SK-N-SH (cell line): ENCODE measurements at regions not wholly inside any gene's neighbourhood (a gene's known extent, or its start where the extent isn't known, plus 50 kb on each side); places are given as distances from the start of the nearest gene placed in this dataset.

ENCODE experiments used
- CTCF ChIA-PET: fragments of 300-600, 350-600 bp; formaldehyde crosslinking; extraction: SDS; loops from one replicate; lab custom pipeline; 2021; lab: Yijun Ruan, JAX
- POLR2A ChIA-PET: fragments of 350-600 bp; sonication (Branson Sonifier 250); formaldehyde crosslinking; extraction: SDS; loops from one replicate; lab custom pipeline; 2020; ENCODE audit warnings: antibody characterized with exemption, inconsistent platforms; lab: Yijun Ruan, JAX
- DNase-seq: peaks from one replicate; pipeline ENCODE4 v3.0.0; 2012
- H2AFZ ChIP-seq: fragments of 200-600 bp; sonication (generic); 2 replicates; pipeline ENCODE4 v1.8.1; 2016; ENCODE audit warnings: antibody characterized with exemption, mild to moderate bottlenecking, low read depth
- H3F3A ChIP-seq: fragments of 200-600 bp; sonication (generic); replicated peaks from 2 replicates; pipeline ENCODE3; 2016; ENCODE audit warnings: antibody characterized with exemption, mild to moderate bottlenecking; ENCODE audit not compliant: insufficient read depth
- H3K27ac ChIP-seq, 2 experiments: fragments of 200-500 bp in 1 of 2; fragments of 200-600 bp in 1 of 2; sonication (Bioruptor generic) in 1 of 2; sonication (generic), shearing (Covaris generic) in 1 of 2; 2 replicates each; pipeline versions ENCODE4 v1.5.1 to v1.6.1; 2014 to 2016; ENCODE audit warnings: low read depth in 2 of 2, inconsistent platforms in 1 of 2, low read length in 1 of 2, mild to moderate bottlenecking in 1 of 2, mixed read lengths in 1 of 2
- H3K27me3 ChIP-seq: fragments of 200-600 bp; sonication (generic), shearing (Covaris generic); 2 replicates; pipeline ENCODE4 v1.6.1; 2016; ENCODE audit warnings: mixed run types; ENCODE audit not compliant: insufficient read depth
- H3K36me3 ChIP-seq, 2 experiments: fragments of 200-500 bp in 1 of 2; fragments of 200-600 bp in 1 of 2; sonication (Bioruptor generic) in 1 of 2; sonication (generic) in 1 of 2; replicated peaks in 1 of 2; 2 replicates each; pipeline versions ENCODE3 to v1.5.1; 2014 to 2016; ENCODE audit warnings: low read length in 1 of 2, mild to moderate bottlenecking in 1 of 2; ENCODE audit not compliant: insufficient read depth in 2 of 2, control insufficient read depth in 1 of 2
- H3K4me1 ChIP-seq, 2 experiments: fragments of 200-500 bp in 1 of 2; fragments of 200-600 bp in 1 of 2; sonication (Bioruptor generic) in 1 of 2; sonication (generic), shearing (Covaris generic) in 1 of 2; 2 replicates each; pipeline versions ENCODE4 v1.5.1 to v1.6.1; 2014 to 2016; ENCODE audit warnings: low read depth in 1 of 2, low read length in 1 of 2, mixed run types in 1 of 2; ENCODE audit not compliant: insufficient read depth in 2 of 2, control insufficient read depth in 1 of 2
- H3K4me2 ChIP-seq: fragments of 200-600 bp; sonication (generic), shearing (Covaris generic); 2 replicates; pipeline ENCODE4 v1.6.1; 2017; ENCODE audit warnings: mixed run types
- H3K4me3 ChIP-seq, 2 experiments: fragments of 200-500 bp in 1 of 2; fragments of 200-600 bp in 1 of 2; sonication (Bioruptor generic) in 1 of 2; sonication (generic), shearing (Covaris generic) in 1 of 2; 2 replicates each; pipeline versions ENCODE4 v1.5.1 to v1.8.1; 2014 to 2016; ENCODE audit warnings: low read depth in 2 of 2, inconsistent platforms in 1 of 2, low read length in 1 of 2, mild to moderate bottlenecking in 1 of 2, mixed read lengths in 1 of 2, moderate library complexity in 1 of 2
- H3K79me2 ChIP-seq: fragments of 200-600 bp; sonication (generic); 2 replicates; pipeline ENCODE4 v1.8.1; 2017; ENCODE audit warnings: mild to moderate bottlenecking; ENCODE audit not compliant: insufficient read depth
- H3K9ac ChIP-seq: fragments of 200-600 bp; sonication (generic); 2 replicates; pipeline ENCODE4 v1.6.1; 2017; ENCODE audit warnings: mixed run types
- H3K9me2 ChIP-seq: fragments of 200-600 bp; sonication (generic); 2 replicates; pipeline ENCODE4 v1.6.1; 2017; ENCODE audit warnings: mixed run types
- H3K9me3 ChIP-seq: fragments of 200-600 bp; sonication (generic); 2 replicates; pipeline ENCODE4 v1.6.1; 2017; ENCODE audit warnings: mixed run types, mild to moderate bottlenecking, moderate library complexity
- H4K20me1 ChIP-seq: fragments of 200-600 bp; sonication (generic); 2 replicates; pipeline ENCODE4 v1.6.1; 2017; ENCODE audit warnings: mild to moderate bottlenecking, mixed run types; ENCODE audit not compliant: insufficient read depth
- CTCF ChIP-seq: fragments of 200-600 bp; sonication (generic); IDR thresholded peaks from 2 replicates; pipeline ENCODE4 v1.6.1; 2017; ENCODE audit warnings: antibody characterized with exemption, mild to moderate bottlenecking, moderate library complexity
- ELF1 ChIP-seq: IDR thresholded peaks from 2 replicates; pipeline ENCODE4 v1.4.0; 2012
- EZH2phosphoT487 ChIP-seq: fragments of 200-600 bp; sonication (generic); IDR thresholded peaks from 2 replicates; pipeline ENCODE4 v1.6.1; 2017; ENCODE audit warnings: low read depth, mixed run types, mild to moderate bottlenecking, antibody characterized with exemption, moderate library complexity, borderline replicate concordance
- FOSL2 ChIP-seq: IDR thresholded peaks from 2 replicates; pipeline ENCODE4 v1.4.0; 2012; ENCODE audit warnings: low read depth, mild to moderate bottlenecking, moderate library complexity, borderline replicate concordance
- FOXJ3 ChIP-seq: sonication (generic); formaldehyde crosslinking; IDR thresholded peaks from 2 replicates; pipeline ENCODE4 v1.5.1; 2020; ENCODE audit warnings: mild to moderate bottlenecking, missing genetic modification reagents
- FOXM1 ChIP-seq: IDR thresholded peaks from 2 replicates; pipeline ENCODE4 v1.4.0; 2012; ENCODE audit warnings: low read depth, mild to moderate bottlenecking
- GABPA ChIP-seq: IDR thresholded peaks from 2 replicates; pipeline ENCODE4 v1.4.0; 2012; ENCODE audit warnings: low read depth, mild to moderate bottlenecking
- GATA2 ChIP-seq: sonication (generic); formaldehyde crosslinking; IDR thresholded peaks from 2 replicates; pipeline ENCODE4 v1.5.0; 2020; ENCODE audit warnings: mild to moderate bottlenecking, missing genetic modification reagents
- JUND ChIP-seq: IDR thresholded peaks from 2 replicates; pipeline ENCODE4 v1.4.0; 2012
- MAX ChIP-seq: IDR thresholded peaks from 2 replicates; pipeline ENCODE4 v1.4.0; 2012; ENCODE audit warnings: low read depth
- MXI1 ChIP-seq: IDR thresholded peaks from 2 replicates; pipeline ENCODE4 v1.6.1; 2012; ENCODE audit warnings: mild to moderate bottlenecking, low read depth, low read length, improper control_type of control experiment
- POLR2AphosphoS5 ChIP-seq: IDR thresholded peaks from 2 replicates; pipeline ENCODE4 v1.6.1; 2012; ENCODE audit warnings: low read depth, low read length
- RAD21 ChIP-seq: IDR thresholded peaks from 2 replicates; pipeline ENCODE4 v1.6.1; 2012; ENCODE audit warnings: mild to moderate bottlenecking, low read length
- RXRA ChIP-seq: IDR thresholded peaks from 2 replicates; pipeline ENCODE4 v1.4.0; 2012; ENCODE audit warnings: low read depth, mild to moderate bottlenecking, borderline replicate concordance
- TAF1 ChIP-seq: IDR thresholded peaks from 2 replicates; pipeline ENCODE4 v1.6.1; 2012; ENCODE audit warnings: low read depth, mild to moderate bottlenecking, low read length, moderate library complexity, borderline replicate concordance
- TCF12 ChIP-seq: IDR thresholded peaks from 2 replicates; pipeline ENCODE4 v1.4.0; 2012
- TEAD4 ChIP-seq: IDR thresholded peaks from 2 replicates; pipeline ENCODE4 v1.4.0; 2012; ENCODE audit warnings: mild to moderate bottlenecking, borderline replicate concordance; ENCODE audit not compliant: insufficient read depth
- ZBTB33 ChIP-seq: IDR thresholded peaks from 2 replicates; pipeline ENCODE4 v1.4.0; 2012; ENCODE audit warnings: low read depth, borderline replicate concordance
- WGBS: methylation state at CpG from one replicate; pipeline ENCODE4 v1.1.6; 2017; ENCODE audit warnings: low lambda C conversion rate; 5-methylcytosine and 5-hydroxymethylcytosine counted together

- no peaks in the 10 kb centered on the region for H3K36me3 ChIP-seq
- H3F3A ChIP-seq, result no peaks in the 10 kb centered on the region
- CTCF ChIA-PET, result no interaction called here
- no peaks in the 10 kb centered on the region for H3K9me2 ChIP-seq
- H3K27ac ChIP-seq, result no peak overlapping the region
- no peak overlapping the region for H3K4me2 ChIP-seq
- H3K27me3 ChIP-seq, result no peaks in the 10 kb centered on the region
- H3K9me3 ChIP-seq, result no peaks in the 10 kb centered on the region
- H3K9ac ChIP-seq, result no peak overlapping the region
- TF ChIP-seq EZH2phosphoT487, result no peak
- TF ChIP-seq FOXM1, result no peak
- no peak for TF ChIP-seq FOXJ3 (CRISPR knock-in tag)
- no peak for TF ChIP-seq MXI1
- TF ChIP-seq ELF1, result no peak
- TF ChIP-seq MAX, result no peak
- no peak for TF ChIP-seq RAD21
- TF ChIP-seq GATA2 (CRISPR knock-in tag), result no peak
- no peak for TF ChIP-seq POLR2AphosphoS5
- TF ChIP-seq FOSL2, result no peak
- no peak for TF ChIP-seq TEAD4
- TF ChIP-seq RXRA, result no peak
- no peak for TF ChIP-seq TAF1
- no peak for TF ChIP-seq GABPA
- no peak for TF ChIP-seq TCF12
- no peak for TF ChIP-seq CTCF
- TF ChIP-seq ZBTB33, result no peak
- TF ChIP-seq, all 33 proteins: peak for 0
- Histone ChIP-seq H3K4me3 (no peak overlapping the region), H3K79me2 (no peaks in the 10 kb centered on the region), H4K20me1 (no peaks in the 10 kb centered on the region), H3K4me1 (no peaks in the 10 kb centered on the region), H2AFZ (no peak overlapping the region)
- WGBS, result 5% methylated on average over 1 of the region's 1 CpG
- POLR2A ChIA-PET, result no interaction called here
- DNase-seq, result no peak
Measured at GRCh38 chr7:20998309-20998708, 211.6 kb upstream of the SP8 start.

GRCh38 chr7:21011153-21011552, 224.5 kb upstream of the SP8 start:
- Histone ChIP-seq H3K79me2 (no peaks in the 10 kb centered on the region), H3K27ac (no peak overlapping the region), H2AFZ (no peak overlapping the region), H4K20me1 (no peaks in the 10 kb centered on the region), H3K9me3 (no peaks in the 10 kb centered on the region), H3K9ac (no peak overlapping the region), H3K36me3 (no peaks in the 10 kb centered on the region), H3F3A (no peaks in the 10 kb centered on the region), H3K4me2 (no peak overlapping the region), H3K27me3 (no peaks in the 10 kb centered on the region), H3K4me3 (no peak overlapping the region), H3K4me1 (no peaks in the 10 kb centered on the region), H3K9me2 (no peaks in the 10 kb centered on the region)
- no peak for DNase-seq
- ChIA-PET POLR2A (no interaction called here), CTCF (no interaction called here)
- 0% methylated on average over 4 of the region's 4 CpGs for WGBS
- TF ChIP-seq CTCF (no peak), TAF1 (no peak), JUND (no peak), MAX (no peak), TCF12 (no peak), ZBTB33 (no peak), TEAD4 (no peak)
